GM23338 (cell line): ENCODE measurements at regions not wholly inside any gene's neighbourhood (a gene's known extent, or its start where the extent isn't known, plus 50 kb on each side); places are given as distances from the start of the nearest gene placed in this dataset.

Experiments
- ATAC-seq: fragments of 200-7000 bp; cut with Tn5 transposase; 3 replicates; pipeline ENCODE4 v1.9.1; 2020
- DNase-seq: peaks from one replicate; pipeline ENCODE4 v3.0.0-alpha.2; 2015; ENCODE audit warnings: low spot score
- H2AFZ ChIP-seq: fragments of 200-600 bp; sonication (generic); 2 replicates; pipeline ENCODE4 v1.8.0; 2016; ENCODE audit warnings: antibody characterized with exemption, mild to moderate bottlenecking, moderate library complexity
- H3F3A ChIP-seq: fragments of 200-600 bp; sonication (generic); replicated peaks from 2 replicates; pipeline ENCODE4 v1.8.0; 2017; ENCODE audit warnings: antibody characterized with exemption, mixed run types, low read depth
- H3K27ac ChIP-seq: fragments of 200-600 bp; sonication (generic); 2 replicates; pipeline ENCODE4 v1.6.1; 2016; ENCODE audit warnings: low read depth
- H3K27me3 ChIP-seq: fragments of 200-600 bp; sonication (generic); 2 replicates; pipeline ENCODE4 v1.8.0; 2016; ENCODE audit warnings: mild to moderate bottlenecking, mixed run types, moderate library complexity; ENCODE audit not compliant: insufficient read depth
- H3K36me3 ChIP-seq: fragments of 200-600 bp; sonication (generic); 2 replicates; pipeline ENCODE4 v1.8.0; 2016; ENCODE audit warnings: mild to moderate bottlenecking; ENCODE audit not compliant: insufficient read depth
- H3K4me1 ChIP-seq: fragments of 200-600 bp; sonication (generic); 2 replicates; pipeline ENCODE4 v1.8.0; 2016; ENCODE audit warnings: mild to moderate bottlenecking, moderate library complexity; ENCODE audit not compliant: insufficient read depth
- H3K4me2 ChIP-seq: fragments of 200-600 bp; sonication (generic); 2 replicates; pipeline ENCODE4 v1.7.1; 2017; ENCODE audit warnings: mixed run types
- H3K4me3 ChIP-seq: fragments of 200-600 bp; sonication (generic); 2 replicates; pipeline ENCODE4 v1.6.1; 2016; ENCODE audit warnings: mixed run types
- H3K79me2 ChIP-seq: fragments of 200-600 bp; sonication (generic); replicated peaks from 2 replicates; pipeline ENCODE4 v1.8.0; 2017; ENCODE audit warnings: mild to moderate bottlenecking; ENCODE audit not compliant: insufficient read depth
- H3K9me2 ChIP-seq: fragments of 200-600 bp; sonication (generic); 2 replicates; pipeline ENCODE4 v1.8.0; 2017; ENCODE audit not compliant: insufficient read depth
- H4K20me1 ChIP-seq: fragments of 200-600 bp; sonication (generic); replicated peaks from 2 replicates; pipeline ENCODE4 v1.8.0; 2017; ENCODE audit warnings: mild to moderate bottlenecking; ENCODE audit not compliant: insufficient read depth
- H3K27ac Mint-ChIP-seq: 2 replicates; pipeline ENCODE4 v1.8.0; 2020; ENCODE audit warnings: inconsistent platforms, mild to moderate bottlenecking, moderate library complexity, mixed read lengths
- H3K27me3 Mint-ChIP-seq: 3 replicates; pipeline ENCODE4 v1.8.0; 2022; ENCODE audit warnings: low read depth, mild to moderate bottlenecking, moderate library complexity, mixed read lengths, inconsistent platforms; ENCODE audit not compliant: insufficient read depth, poor library complexity
- H3K36me3 Mint-ChIP-seq: 3 replicates; pipeline ENCODE4 v1.8.0; 2021; ENCODE audit warnings: low read depth, mild to moderate bottlenecking, inconsistent platforms, moderate library complexity, mixed read lengths
- H3K4me1 Mint-ChIP-seq: 3 replicates; pipeline ENCODE4 v1.8.0; 2020; ENCODE audit warnings: mild to moderate bottlenecking, inconsistent platforms, mixed read lengths
- H3K4me3 Mint-ChIP-seq: 3 replicates; pipeline ENCODE4 v1.8.0; 2021; ENCODE audit warnings: moderate library complexity, mild to moderate bottlenecking, inconsistent platforms, mixed read lengths
- H3K9me3 Mint-ChIP-seq: 3 replicates; pipeline ENCODE4 v1.8.0; 2020; ENCODE audit warnings: moderate library complexity, mild to moderate bottlenecking, inconsistent platforms, mixed read lengths
- CREB1 ChIP-seq: fragments of 250-450 bp; sonication (Bioruptor Pico); IDR thresholded peaks from 2 replicates; pipeline ENCODE4 v1.5.0; 2020; ENCODE audit warnings: low read depth, mild to moderate bottlenecking, moderate library complexity
- CTCF ChIP-seq, 2 experiments: fragments of 200-600 bp in 1 of 2; sonication (generic) in 1 of 2; conservative IDR thresholded peaks; 2 replicates each; pipeline versions ENCODE4 v1.5.1 to v1.6.1; 2016 to 2017; ENCODE audit warnings: antibody characterized with exemption in 2 of 2, low read depth in 2 of 2, mild to moderate bottlenecking in 2 of 2, moderate library complexity in 1 of 2
- JUNB ChIP-seq: IDR thresholded peaks from one replicate; pipeline ENCODE4 v1.6.1; 2016; ENCODE audit warnings: antibody characterized with exemption; ENCODE audit not compliant: unreplicated experiment
- NANOG ChIP-seq: IDR thresholded peaks from 2 replicates; pipeline ENCODE4 v1.6.1; 2016; ENCODE audit warnings: antibody characterized with exemption, borderline replicate concordance
- POLR2AphosphoS5 ChIP-seq: IDR thresholded peaks from 2 replicates; pipeline ENCODE4 v1.6.1; 2016; ENCODE audit warnings: antibody characterized with exemption, low read depth
- REST ChIP-seq: IDR thresholded peaks from one replicate; pipeline ENCODE4 v1.6.1; 2018; ENCODE audit warnings: antibody characterized with exemption; ENCODE audit not compliant: unreplicated experiment
- ZNF114 ChIP-seq: fragments of 250-450 bp; sonication (Bioruptor Pico); IDR thresholded peaks from 2 replicates; pipeline ENCODE4 v1.5.0; 2020; ENCODE audit warnings: mild to moderate bottlenecking, moderate library complexity
- ZNF462 ChIP-seq: fragments of 250-450 bp; sonication (Bioruptor Pico); IDR thresholded peaks from 2 replicates; pipeline ENCODE4 v1.5.0; 2020; ENCODE audit warnings: mild to moderate bottlenecking, moderate library complexity

- H3K27me3 Mint-ChIP-seq, result no peaks in the 10 kb centered on the region
- no peaks in the 10 kb centered on the region for H3K36me3 Mint-ChIP-seq
- H3K79me2 ChIP-seq, result no peaks in the 10 kb centered on the region
- no peak for DNase-seq
- H3K9me3 Mint-ChIP-seq, result no peaks in the 10 kb centered on the region
- H2AFZ ChIP-seq, result no peak overlapping the region
- no peaks in the 10 kb centered on the region for H3F3A ChIP-seq
- H3K27me3 ChIP-seq, result no peaks in the 10 kb centered on the region
- H3K27ac ChIP-seq, result no peak overlapping the region
- H3K36me3 ChIP-seq, result no peaks in the 10 kb centered on the region
- H3K4me1 Mint-ChIP-seq, result no peaks in the 10 kb centered on the region
- no peak for ATAC-seq
- H3K4me3 ChIP-seq, result no peak overlapping the region
- no peak for TF ChIP-seq POLR2AphosphoS5
- TF ChIP-seq REST, result no peak
- TF ChIP-seq ZNF462, result no peak
- no peak for TF ChIP-seq CREB1
- TF ChIP-seq CTCF (conservative IDR thresholded peaks at IDR 0.05; ENCODE audit: low read depth in 2 of 2), result no peak
- TF ChIP-seq ZNF114 (CRISPR knock-in tag), result no peak
- TF ChIP-seq JUNB, result no peak
- TF ChIP-seq NANOG, result no peak
- no peaks in the 10 kb centered on the region for H3K4me1 ChIP-seq
- H3K4me3 Mint-ChIP-seq, result no peak overlapping the region
- H4K20me1 ChIP-seq, result no peaks in the 10 kb centered on the region
- H3K27ac Mint-ChIP-seq, result no peak overlapping the region
- H3K9me2 ChIP-seq, result no peaks in the 10 kb centered on the region
- H3K4me2 ChIP-seq, result no peak overlapping the region
Measured at GRCh38 chr12:90048918-90049317, 340.3 kb upstream of the ATP2B1 start.
